ENCODE measurements at regions not wholly inside any gene's neighbourhood (a gene's known extent, or its start where the extent isn't known, plus 50 kb on each side); places are given as distances from the start of the nearest gene placed in this dataset.

GRCh38 chr3:76728426-76728825, 311.5 kb upstream of the ROBO2 start:
- Histone ChIP-seq H3K4me2 (ENCODE audit: insufficient read depth, low read length) (no peak overlapping the region), H3K4me3 (ENCODE audit: low read depth in 1 of 2, low read length in 2 of 2) (no peak overlapping the region), H3K79me2 (ENCODE audit: insufficient read depth, low read length) (no peaks in the 10 kb centered on the region), H4K20me1 (ENCODE audit: insufficient read depth, low read length) (no peaks in the 10 kb centered on the region), H3K36me3 (ENCODE audit: insufficient read depth, low read length) (no peaks in the 10 kb centered on the region), H3K27me3 (ENCODE audit: insufficient read depth, low read length, poor library complexity) (no peaks in the 10 kb centered on the region), H3K4me1 (ENCODE audit: insufficient read depth, low read length) (no peaks in the 10 kb centered on the region), H3K9ac (ENCODE audit: low read depth, low read length) (no peak overlapping the region), H3K9me3 (ENCODE audit: insufficient read depth, low read length, severe bottlenecking) (no peaks in the 10 kb centered on the region), H2AFZ (ENCODE audit: low read depth, low read length) (no peak overlapping the region), H3K27ac (ENCODE audit: low read length) (no peak overlapping the region)
- DNase-seq (no peak), ATAC-seq (ENCODE audit: insufficient read depth, low read depth) (no peak)
- no peak for TF ChIP-seq EZH2 (IDR thresholded peaks at IDR 0.05; ENCODE audit: borderline replicate concordance, low read depth, low read length, severe bottlenecking)
- TF ChIP-seq, protein P1, sequence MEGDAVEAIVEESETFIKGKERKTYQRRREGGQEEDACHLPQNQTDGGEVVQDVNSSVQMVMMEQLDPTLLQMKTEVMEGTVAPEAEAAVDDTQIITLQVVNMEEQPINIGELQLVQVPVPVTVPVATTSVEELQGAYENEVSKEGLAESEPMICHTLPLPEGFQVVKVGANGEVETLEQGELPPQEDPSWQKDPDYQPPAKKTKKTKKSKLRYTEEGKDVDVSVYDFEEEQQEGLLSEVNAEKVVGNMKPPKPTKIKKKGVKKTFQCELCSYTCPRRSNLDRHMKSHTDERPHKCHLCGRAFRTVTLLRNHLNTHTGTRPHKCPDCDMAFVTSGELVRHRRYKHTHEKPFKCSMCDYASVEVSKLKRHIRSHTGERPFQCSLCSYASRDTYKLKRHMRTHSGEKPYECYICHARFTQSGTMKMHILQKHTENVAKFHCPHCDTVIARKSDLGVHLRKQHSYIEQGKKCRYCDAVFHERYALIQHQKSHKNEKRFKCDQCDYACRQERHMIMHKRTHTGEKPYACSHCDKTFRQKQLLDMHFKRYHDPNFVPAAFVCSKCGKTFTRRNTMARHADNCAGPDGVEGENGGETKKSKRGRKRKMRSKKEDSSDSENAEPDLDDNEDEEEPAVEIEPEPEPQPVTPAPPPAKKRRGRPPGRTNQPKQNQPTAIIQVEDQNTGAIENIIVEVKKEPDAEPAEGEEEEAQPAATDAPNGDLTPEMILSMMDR (IDR thresholded peaks at IDR 0.05; ENCODE audit: borderline replicate concordance, extremely low read depth, low read length, poor library complexity, severe bottlenecking) = no peak

DNA sequence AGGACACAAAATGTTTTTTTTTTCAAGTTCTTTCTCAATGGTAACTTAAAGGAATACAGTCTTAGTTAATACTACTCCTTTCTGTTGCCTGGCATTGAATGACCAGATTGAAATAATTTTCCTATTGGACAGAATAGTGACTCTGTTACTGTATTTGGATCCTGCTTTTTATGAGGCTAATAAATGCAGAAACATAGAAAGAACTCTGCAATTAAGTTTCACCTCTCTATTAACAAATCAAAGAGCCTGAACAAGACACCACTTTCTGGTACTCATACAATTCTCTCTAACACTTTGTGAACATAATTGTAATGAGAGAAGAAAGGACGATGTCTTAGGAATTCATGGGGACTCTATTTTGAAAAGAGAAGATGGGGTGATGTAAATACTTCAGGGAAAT, 308.4 kb upstream of the ROBO2 start:
- no peak for TF ChIP-seq EZH2 (IDR thresholded peaks at IDR 0.05; ENCODE audit: borderline replicate concordance, low read depth, low read length, severe bottlenecking)
- TF ChIP-seq, protein P1 (IDR thresholded peaks at IDR 0.05; ENCODE audit: borderline replicate concordance, extremely low read depth, low read length, poor library complexity, severe bottlenecking) = no peak
- ATAC-seq (ENCODE audit: insufficient read depth, low read depth) = no peak
- Histone ChIP-seq H3K9me3 (ENCODE audit: insufficient read depth, low read length, severe bottlenecking) (no peaks in the 10 kb centered on the region), H2AFZ (ENCODE audit: low read depth, low read length) (no peak overlapping the region), H3K36me3 (ENCODE audit: insufficient read depth, low read length) (no peaks in the 10 kb centered on the region), H4K20me1 (ENCODE audit: insufficient read depth, low read length) (no peaks in the 10 kb centered on the region), H3K27ac (ENCODE audit: low read length) (no peak overlapping the region), H3K27me3 (ENCODE audit: insufficient read depth, low read length, poor library complexity) (no peaks in the 10 kb centered on the region), H3K9ac (ENCODE audit: low read depth, low read length) (no peak overlapping the region), H3K4me3 (ENCODE audit: low read depth in 1 of 2, low read length in 2 of 2) (no peak overlapping the region), H3K4me2 (ENCODE audit: insufficient read depth, low read length) (no peak overlapping the region), H3K79me2 (ENCODE audit: insufficient read depth, low read length) (no peaks in the 10 kb centered on the region), H3K4me1 (ENCODE audit: insufficient read depth, low read length) (no peaks in the 10 kb centered on the region)
- DNase-seq = no peak

GRCh38 chr3:76733073-76733759, 306.7 kb upstream of the ROBO2 start:
- Histone ChIP-seq H4K20me1 (ENCODE audit: insufficient read depth, low read length) (no peaks in the 10 kb centered on the region), H3K4me2 (ENCODE audit: insufficient read depth, low read length) (no peak overlapping the region), H3K9ac (ENCODE audit: low read depth, low read length) (no peak overlapping the region), H3K4me1 (ENCODE audit: insufficient read depth, low read length) (no peaks in the 10 kb centered on the region), H3K9me3 (ENCODE audit: insufficient read depth, low read length, severe bottlenecking) (no peaks in the 10 kb centered on the region), H3K27me3 (ENCODE audit: insufficient read depth, low read length, poor library complexity) (no peaks in the 10 kb centered on the region), H3K27ac (ENCODE audit: low read length) (no peak overlapping the region), H3K4me3 (ENCODE audit: low read depth in 1 of 2, low read length in 2 of 2) (no peak overlapping the region), H2AFZ (ENCODE audit: low read depth, low read length) (no peak overlapping the region), H3K79me2 (ENCODE audit: insufficient read depth, low read length) (no peaks in the 10 kb centered on the region), H3K36me3 (ENCODE audit: insufficient read depth, low read length) (no peaks in the 10 kb centered on the region)
- DNase-seq (no peak), ATAC-seq (ENCODE audit: insufficient read depth, low read depth) (no peak)
- TF ChIP-seq, protein P1 (IDR thresholded peaks at IDR 0.05; ENCODE audit: borderline replicate concordance, extremely low read depth, low read length, poor library complexity, severe bottlenecking) = no peak
- TF ChIP-seq EZH2 (IDR thresholded peaks at IDR 0.05; ENCODE audit: borderline replicate concordance, low read depth, low read length, severe bottlenecking) = no peak

Measured in DND-41 (cell line).